ENCODE measurements at regions not wholly inside any gene's neighbourhood (a gene's known extent, or its start where the extent isn't known, plus 50 kb on each side); places are given as distances from the start of the nearest gene placed in this dataset.

DNA sequence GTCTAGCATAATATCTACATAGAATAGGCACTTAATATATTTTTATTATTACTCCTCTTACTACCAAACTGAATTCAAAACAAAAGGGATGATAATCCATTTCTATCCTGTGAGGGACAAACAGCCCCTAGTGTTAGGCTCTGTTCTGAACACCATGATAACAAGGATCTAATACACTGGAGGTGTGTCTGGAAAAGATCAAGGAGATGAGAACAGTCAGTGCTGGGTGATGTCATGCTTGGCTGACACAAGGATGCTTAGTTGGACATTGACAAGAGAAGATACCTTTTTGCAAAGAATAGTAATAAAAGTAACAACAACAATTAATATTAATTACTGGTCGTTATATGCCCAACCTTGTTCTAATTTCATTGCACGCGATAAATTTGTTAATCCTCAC, 458.7 kb downstream of the EBF1 start:
- Histone ChIP-seq H3K4me3 (replicated peaks in 1 of 3; ENCODE audit: insufficient read depth in 1 of 3, low read depth in 2 of 3, low read length in 3 of 3) (no peak overlapping the region), H4K20me1 (ENCODE audit: insufficient read depth, low read length) (no peaks in the 10 kb centered on the region), H2AFZ (ENCODE audit: low read length) (no peak overlapping the region), H3K9ac (ENCODE audit: insufficient read depth, low read depth, low read length) (no peak overlapping the region), H3K4me2 (ENCODE audit: low read depth, low read length) (no peak overlapping the region), H3K27ac (ENCODE audit: extremely low read length, insufficient read depth, low read length) (no peak overlapping the region), H3K27me3 (ENCODE audit: control insufficient read depth in 1 of 2, insufficient read depth in 2 of 2, low read length in 2 of 2) (no peaks in the 10 kb centered on the region), H3K79me2 (ENCODE audit: insufficient read depth, low read length) (no peaks in the 10 kb centered on the region), H3K36me3 (replicated peaks in 1 of 2; ENCODE audit: control insufficient read depth in 1 of 2, insufficient read depth in 2 of 2, low read length in 2 of 2) (no peaks in the 10 kb centered on the region), H3K4me1 (ENCODE audit: insufficient read depth, low read length) (no peaks in the 10 kb centered on the region), H3K9me3 (ENCODE audit: low read length) (no peaks in the 10 kb centered on the region; the same call in 1 of the 2 replicates)
- ChIA-PET POLR2A (no interaction called here), CTCF (ENCODE audit: low intra/inter-chr PET ratio, low total read pairs) (no interaction called here)
- 65% methylated on average over 3 of the region's 3 CpGs for WGBS (ENCODE audit: low lambda C conversion rate)
- no peak for FAIRE-seq
- in situ Hi-C loops (cut with HindIII; ENCODE audit: extremely low pct_ligation_motif_present, low pct_unique_long_range_greater_than_20kb) (no loop called here), intact Hi-C loops (cut with micrococcal nuclease; ENCODE audit: unreplicated experiment) (no loop called here)
- ATAC-seq = no peak
- no TSS peak for BruUV-seq (replicated peaks)
- TF ChIP-seq AHR (CRISPR knock-in tag; IDR thresholded peaks at IDR 0.05) (no peak), CENPX (CRISPR knock-in tag; IDR thresholded peaks at IDR 0.05) (no peak), STAG1 (CRISPR knock-in tag; IDR thresholded peaks at IDR 0.05) (no peak), TOE1 (CRISPR knock-in tag; IDR thresholded peaks at IDR 0.05) (no peak), ZNF546 (CRISPR knock-in tag; conservative IDR thresholded peaks at IDR 0.05) (no peak), IRF2 (CRISPR knock-in tag; IDR thresholded peaks at IDR 0.05) (no peak), HDAC6 (IDR thresholded peaks at IDR 0.05; ENCODE audit: low read depth, low read length) (no peak), PITX1 (CRISPR knock-in tag; IDR thresholded peaks at IDR 0.05) (no peak), DR1 (CRISPR knock-in tag; IDR thresholded peaks at IDR 0.05) (no peak), ZNF552 (CRISPR knock-in tag; IDR thresholded peaks at IDR 0.05; ENCODE audit: borderline replicate concordance) (no peak), TOPORS (CRISPR knock-in tag; IDR thresholded peaks at IDR 0.05) (no peak), ZNF790 (CRISPR knock-in tag; IDR thresholded peaks at IDR 0.05; ENCODE audit: borderline replicate concordance) (no peak), PCBP1 (IDR thresholded peaks at IDR 0.05; ENCODE audit: borderline replicate concordance, low read depth, low read length) (no peak), ZNF737 (CRISPR knock-in tag; IDR thresholded peaks at IDR 0.05; ENCODE audit: borderline replicate concordance) (no peak)
- TF ChIP-seq, protein P1, sequence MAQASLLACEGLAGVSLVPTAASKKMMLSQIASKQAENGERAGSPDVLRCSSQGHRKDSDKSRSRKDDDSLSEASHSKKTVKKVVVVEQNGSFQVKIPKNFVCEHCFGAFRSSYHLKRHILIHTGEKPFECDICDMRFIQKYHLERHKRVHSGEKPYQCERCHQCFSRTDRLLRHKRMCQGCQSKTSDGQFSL (CRISPR knock-in tag; IDR thresholded peaks at IDR 0.05) = no peak
- TF ChIP-seq, protein P2, sequence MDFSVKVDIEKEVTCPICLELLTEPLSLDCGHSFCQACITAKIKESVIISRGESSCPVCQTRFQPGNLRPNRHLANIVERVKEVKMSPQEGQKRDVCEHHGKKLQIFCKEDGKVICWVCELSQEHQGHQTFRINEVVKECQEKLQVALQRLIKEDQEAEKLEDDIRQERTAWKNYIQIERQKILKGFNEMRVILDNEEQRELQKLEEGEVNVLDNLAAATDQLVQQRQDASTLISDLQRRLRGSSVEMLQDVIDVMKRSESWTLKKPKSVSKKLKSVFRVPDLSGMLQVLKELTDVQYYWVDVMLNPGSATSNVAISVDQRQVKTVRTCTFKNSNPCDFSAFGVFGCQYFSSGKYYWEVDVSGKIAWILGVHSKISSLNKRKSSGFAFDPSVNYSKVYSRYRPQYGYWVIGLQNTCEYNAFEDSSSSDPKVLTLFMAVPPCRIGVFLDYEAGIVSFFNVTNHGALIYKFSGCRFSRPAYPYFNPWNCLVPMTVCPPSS (IDR thresholded peaks at IDR 0.05) = no peak
- TF ChIP-seq, protein P3, sequence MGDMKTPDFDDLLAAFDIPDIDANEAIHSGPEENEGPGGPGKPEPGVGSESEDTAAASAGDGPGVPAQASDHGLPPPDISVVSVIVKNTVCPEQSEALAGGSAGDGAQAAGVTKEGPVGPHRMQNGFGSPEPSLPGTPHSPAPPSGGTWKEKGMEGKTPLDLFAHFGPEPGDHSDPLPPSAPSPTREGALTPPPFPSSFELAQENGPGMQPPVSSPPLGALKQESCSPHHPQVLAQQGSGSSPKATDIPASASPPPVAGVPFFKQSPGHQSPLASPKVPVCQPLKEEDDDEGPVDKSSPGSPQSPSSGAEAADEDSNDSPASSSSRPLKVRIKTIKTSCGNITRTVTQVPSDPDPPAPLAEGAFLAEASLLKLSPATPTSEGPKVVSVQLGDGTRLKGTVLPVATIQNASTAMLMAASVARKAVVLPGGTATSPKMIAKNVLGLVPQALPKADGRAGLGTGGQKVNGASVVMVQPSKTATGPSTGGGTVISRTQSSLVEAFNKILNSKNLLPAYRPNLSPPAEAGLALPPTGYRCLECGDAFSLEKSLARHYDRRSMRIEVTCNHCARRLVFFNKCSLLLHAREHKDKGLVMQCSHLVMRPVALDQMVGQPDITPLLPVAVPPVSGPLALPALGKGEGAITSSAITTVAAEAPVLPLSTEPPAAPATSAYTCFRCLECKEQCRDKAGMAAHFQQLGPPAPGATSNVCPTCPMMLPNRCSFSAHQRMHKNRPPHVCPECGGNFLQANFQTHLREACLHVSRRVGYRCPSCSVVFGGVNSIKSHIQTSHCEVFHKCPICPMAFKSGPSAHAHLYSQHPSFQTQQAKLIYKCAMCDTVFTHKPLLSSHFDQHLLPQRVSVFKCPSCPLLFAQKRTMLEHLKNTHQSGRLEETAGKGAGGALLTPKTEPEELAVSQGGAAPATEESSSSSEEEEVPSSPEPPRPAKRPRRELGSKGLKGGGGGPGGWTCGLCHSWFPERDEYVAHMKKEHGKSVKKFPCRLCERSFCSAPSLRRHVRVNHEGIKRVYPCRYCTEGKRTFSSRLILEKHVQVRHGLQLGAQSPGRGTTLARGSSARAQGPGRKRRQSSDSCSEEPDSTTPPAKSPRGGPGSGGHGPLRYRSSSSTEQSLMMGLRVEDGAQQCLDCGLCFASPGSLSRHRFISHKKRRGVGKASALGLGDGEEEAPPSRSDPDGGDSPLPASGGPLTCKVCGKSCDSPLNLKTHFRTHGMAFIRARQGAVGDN (CRISPR knock-in tag; IDR thresholded peaks at IDR 0.05) = no peak
- TF ChIP-seq, protein P4, sequence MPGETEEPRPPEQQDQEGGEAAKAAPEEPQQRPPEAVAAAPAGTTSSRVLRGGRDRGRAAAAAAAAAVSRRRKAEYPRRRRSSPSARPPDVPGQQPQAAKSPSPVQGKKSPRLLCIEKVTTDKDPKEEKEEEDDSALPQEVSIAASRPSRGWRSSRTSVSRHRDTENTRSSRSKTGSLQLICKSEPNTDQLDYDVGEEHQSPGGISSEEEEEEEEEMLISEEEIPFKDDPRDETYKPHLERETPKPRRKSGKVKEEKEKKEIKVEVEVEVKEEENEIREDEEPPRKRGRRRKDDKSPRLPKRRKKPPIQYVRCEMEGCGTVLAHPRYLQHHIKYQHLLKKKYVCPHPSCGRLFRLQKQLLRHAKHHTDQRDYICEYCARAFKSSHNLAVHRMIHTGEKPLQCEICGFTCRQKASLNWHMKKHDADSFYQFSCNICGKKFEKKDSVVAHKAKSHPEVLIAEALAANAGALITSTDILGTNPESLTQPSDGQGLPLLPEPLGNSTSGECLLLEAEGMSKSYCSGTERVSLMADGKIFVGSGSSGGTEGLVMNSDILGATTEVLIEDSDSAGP (CRISPR knock-in tag; IDR thresholded peaks at IDR 0.05; ENCODE audit: borderline replicate concordance) = no peak
- no peak for DNase-seq (ENCODE audit: low spot score)
